Uterus (tissue), 3 donors: ENCODE measurements at regions not wholly inside any gene's neighbourhood (a gene's known extent, or its start where the extent isn't known, plus 50 kb on each side); places are given as distances from the start of the nearest gene placed in this dataset.

ENCODE experiments used
- DNase-seq, 2 donors: peaks; one replicate each; pipeline ENCODE4 v3.0.0-alpha.2; 2019 to 2020
- H3K27ac ChIP-seq, 2 donors: fragments of 200-600 bp; sonication (generic); 1 replicate in 1 of 2; 2 replicates in 1 of 2; pipeline ENCODE4 v1.5.1; 2016 to 2018
- H3K27me3 ChIP-seq, 2 donors: fragments of 200-600 bp; sonication (generic); one replicate each; pipeline ENCODE4 v1.5.1; 2018 to 2019; ENCODE audit warnings: control low read depth in 1 of 2
- H3K36me3 ChIP-seq, 2 donors: fragments of 200-600 bp; sonication (generic); one replicate each; pipeline ENCODE4 v1.5.1; 2019; ENCODE audit warnings: control low read depth in 1 of 2
- H3K4me1 ChIP-seq, 2 donors: fragments of 200-600 bp; sonication (generic); one replicate each; pipeline ENCODE4 v1.5.1; 2018 to 2019; ENCODE audit warnings: control low read depth in 1 of 2
- H3K4me3 ChIP-seq, 2 donors: fragments of 200-600 bp; sonication (generic); 1 replicate in 1 of 2; 2 replicates in 1 of 2; pipeline ENCODE4 v1.5.1; 2018 to 2019; ENCODE audit warnings: mild to moderate bottlenecking in 1 of 2
- H3K9me3 ChIP-seq, 2 donors: fragments of 200-600 bp; sonication (generic); one replicate each; pipeline ENCODE4 v1.5.1; 2019; ENCODE audit warnings: control low read depth in 1 of 2
- POLR2A ChIP-seq, 2 donors: fragments of 450-650 bp; IDR thresholded peaks; one replicate each; pipeline ENCODE4 v1.6.1; 2016; ENCODE audit warnings: antibody characterized with exemption in 2 of 2, mild to moderate bottlenecking in 1 of 2, moderate library complexity in 1 of 2
- intact Hi-C: fragments of 100-400 bp; cut with DNase I; formaldehyde crosslinking; loops from one replicate; pipeline ENCODE4 v1.15.1; 2023; ENCODE audit warnings: low total_unique reads
- TF ChIP-seq, protein P1 (sequence below), 4 experiments: fragments of 200-600 bp in 2 of 4; fragments of 450-650 bp in 2 of 4; sonication (generic) in 2 of 4; IDR thresholded peaks; one replicate each; pipeline ENCODE4 v1.5.1; 2016 to 2019; ENCODE audit warnings: antibody characterized with exemption in 4 of 4, mild to moderate bottlenecking in 2 of 4, moderate library complexity in 1 of 4
- donor health status: DM: yes; HTN: yes; CAD: no.

DNA sequence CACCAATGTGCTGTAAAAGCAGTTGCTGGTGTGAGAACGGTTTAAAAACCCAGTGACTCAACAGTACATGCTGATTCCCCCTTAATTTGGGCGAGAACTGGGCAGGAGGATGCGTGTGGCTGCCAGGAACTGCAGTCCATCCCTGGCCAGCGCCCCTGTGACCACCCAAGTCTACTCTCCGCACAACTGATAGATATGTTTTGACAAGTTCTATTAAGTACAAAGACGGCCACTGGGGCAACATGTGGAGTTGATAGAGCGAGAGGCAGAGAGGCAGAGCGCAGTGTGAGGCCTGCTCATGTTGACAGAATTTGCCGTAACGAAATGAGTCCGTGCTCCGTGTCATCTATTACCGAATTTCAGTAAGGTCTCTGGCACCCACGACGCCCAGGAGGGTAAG lies 855.0 kb downstream of the BCL11B start:
- Histone ChIP-seq H3K36me3 (no peaks in the 10 kb centered on the region), H3K4me1 (no peaks in the 10 kb centered on the region), H3K27ac (no peak overlapping the region), H3K9me3 (no peaks in the 10 kb centered on the region), H3K4me3 (no peak overlapping the region), H3K27me3 (no peaks in the 10 kb centered on the region)
- no peak for DNase-seq
- TF ChIP-seq POLR2A (IDR thresholded peaks at IDR 0.05) = no peak
- TF ChIP-seq, protein P1, sequence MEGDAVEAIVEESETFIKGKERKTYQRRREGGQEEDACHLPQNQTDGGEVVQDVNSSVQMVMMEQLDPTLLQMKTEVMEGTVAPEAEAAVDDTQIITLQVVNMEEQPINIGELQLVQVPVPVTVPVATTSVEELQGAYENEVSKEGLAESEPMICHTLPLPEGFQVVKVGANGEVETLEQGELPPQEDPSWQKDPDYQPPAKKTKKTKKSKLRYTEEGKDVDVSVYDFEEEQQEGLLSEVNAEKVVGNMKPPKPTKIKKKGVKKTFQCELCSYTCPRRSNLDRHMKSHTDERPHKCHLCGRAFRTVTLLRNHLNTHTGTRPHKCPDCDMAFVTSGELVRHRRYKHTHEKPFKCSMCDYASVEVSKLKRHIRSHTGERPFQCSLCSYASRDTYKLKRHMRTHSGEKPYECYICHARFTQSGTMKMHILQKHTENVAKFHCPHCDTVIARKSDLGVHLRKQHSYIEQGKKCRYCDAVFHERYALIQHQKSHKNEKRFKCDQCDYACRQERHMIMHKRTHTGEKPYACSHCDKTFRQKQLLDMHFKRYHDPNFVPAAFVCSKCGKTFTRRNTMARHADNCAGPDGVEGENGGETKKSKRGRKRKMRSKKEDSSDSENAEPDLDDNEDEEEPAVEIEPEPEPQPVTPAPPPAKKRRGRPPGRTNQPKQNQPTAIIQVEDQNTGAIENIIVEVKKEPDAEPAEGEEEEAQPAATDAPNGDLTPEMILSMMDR (IDR thresholded peaks at IDR 0.05) = no peak
- intact Hi-C loops = no loop called here

DNA sequence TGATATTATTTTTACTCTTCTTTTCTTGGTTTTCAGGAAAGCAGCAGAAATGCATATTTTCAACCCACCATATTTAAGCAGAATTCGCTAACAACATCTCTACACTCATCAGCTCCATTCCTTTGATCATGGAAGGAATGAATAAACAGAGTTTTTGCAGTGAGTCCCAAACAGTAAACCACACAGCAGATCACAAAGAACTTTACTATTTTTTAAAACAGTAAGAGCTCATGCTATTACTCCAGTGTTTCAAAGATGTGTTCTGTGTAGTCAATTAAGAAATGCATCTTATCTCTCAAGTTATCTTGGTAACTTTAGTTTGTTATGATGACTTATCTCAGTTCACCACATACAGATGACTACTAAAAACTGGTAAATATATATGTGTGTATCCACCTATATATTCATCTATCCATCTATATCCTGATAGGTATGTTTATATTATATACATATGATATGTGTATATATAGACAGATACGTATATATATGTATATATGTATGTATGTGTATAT lies 843.5 kb downstream of the BCL11B start:
- no peak overlapping the region for H3K27ac ChIP-seq
- H3K36me3 ChIP-seq = no peaks in the 10 kb centered on the region
- no peak for TF ChIP-seq POLR2A (IDR thresholded peaks at IDR 0.05)
- TF ChIP-seq, protein P1 (IDR thresholded peaks at IDR 0.05) = no peak
- intact Hi-C loops = no loop called here
- H3K4me3 ChIP-seq = no peak overlapping the region
- no peaks in the 10 kb centered on the region for H3K27me3 ChIP-seq
- no peak for DNase-seq
- no peaks in the 10 kb centered on the region for H3K9me3 ChIP-seq
- no peaks in the 10 kb centered on the region for H3K4me1 ChIP-seq

DNA sequence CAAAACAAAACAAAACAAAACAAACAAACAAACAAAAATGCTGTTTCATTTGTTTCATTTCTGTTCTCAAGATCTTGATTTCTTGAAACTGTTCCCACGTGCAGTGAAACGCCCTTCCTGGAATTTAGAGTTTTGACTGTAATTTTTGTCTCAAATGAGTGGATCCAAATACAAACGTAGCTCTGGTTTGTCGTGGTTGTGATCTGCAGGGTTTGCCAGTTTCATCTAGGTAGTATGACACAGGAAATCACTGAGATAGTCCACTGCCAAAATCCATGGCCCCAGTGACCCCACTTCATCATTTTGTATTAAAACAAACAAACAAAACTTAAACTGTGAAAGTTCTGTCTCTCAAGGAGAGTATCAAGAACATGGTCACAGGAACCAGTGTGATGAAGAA lies 838.6 kb downstream of the BCL11B start:
- intact Hi-C loops = no loop called here
- H3K9me3 ChIP-seq = no peaks in the 10 kb centered on the region
- no peak overlapping the region for H3K27ac ChIP-seq
- DNase-seq = no peak
- no peak overlapping the region for H3K4me3 ChIP-seq
- H3K4me1 ChIP-seq = no peaks in the 10 kb centered on the region
- H3K36me3 ChIP-seq = no peaks in the 10 kb centered on the region
- H3K27me3 ChIP-seq = no peaks in the 10 kb centered on the region
- TF ChIP-seq, protein P1 (IDR thresholded peaks at IDR 0.05) = no peak
- no peak for TF ChIP-seq POLR2A (IDR thresholded peaks at IDR 0.05)

DNA sequence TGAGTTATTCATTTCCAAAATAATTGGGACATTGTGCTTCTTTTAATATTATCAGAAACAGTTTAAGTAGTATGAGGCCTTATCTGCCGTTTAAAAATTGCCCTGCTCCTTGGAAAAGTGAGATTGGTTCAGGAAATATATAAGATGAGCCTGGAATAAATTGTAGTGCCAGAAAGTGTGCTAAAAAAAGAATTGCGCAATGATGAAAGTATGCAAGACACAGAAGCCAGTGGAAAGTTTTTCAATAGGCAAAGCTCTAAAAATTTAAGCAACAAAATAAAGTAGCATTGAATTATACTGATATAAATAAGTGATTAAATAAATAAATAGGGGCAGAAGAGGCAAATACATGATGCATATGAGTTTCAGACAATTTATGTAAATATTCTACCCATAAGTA lies 834.9 kb downstream of the BCL11B start:
- TF ChIP-seq POLR2A (IDR thresholded peaks at IDR 0.05) = no peak
- TF ChIP-seq, protein P1 (IDR thresholded peaks at IDR 0.05) = no peak
- intact Hi-C loops = no loop called here
- H3K27me3 ChIP-seq = no peaks in the 10 kb centered on the region
- no peak overlapping the region for H3K4me3 ChIP-seq
- no peak overlapping the region for H3K27ac ChIP-seq
- no peaks in the 10 kb centered on the region for H3K36me3 ChIP-seq
- H3K4me1 ChIP-seq = no peaks in the 10 kb centered on the region
- no peak for DNase-seq
- no peaks in the 10 kb centered on the region for H3K9me3 ChIP-seq

DNA sequence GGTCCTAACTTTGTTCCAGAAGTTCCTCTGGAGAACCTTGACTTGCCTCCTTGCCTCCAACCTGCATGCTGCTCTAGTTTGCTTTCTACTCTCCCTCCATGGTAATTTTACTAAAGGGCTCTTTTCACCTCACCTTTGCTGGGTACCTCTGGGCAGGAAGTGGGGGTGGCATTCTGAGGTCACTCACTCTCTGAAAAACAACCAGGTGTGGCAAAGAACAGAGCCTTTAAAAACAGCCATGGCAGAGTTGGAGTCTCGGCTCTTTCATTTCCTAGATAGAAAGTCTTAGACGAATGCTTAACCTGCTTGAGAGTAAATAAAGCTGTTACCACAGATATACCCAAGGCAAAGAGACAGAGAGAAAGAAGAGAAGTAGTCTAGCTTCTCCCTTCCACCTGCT lies 827.9 kb downstream of the BCL11B start:
- H3K27ac ChIP-seq = no peak overlapping the region
- intact Hi-C loops = no loop called here
- H3K4me1 ChIP-seq = no peaks in the 10 kb centered on the region
- H3K9me3 ChIP-seq = no peaks in the 10 kb centered on the region
- no peak overlapping the region for H3K4me3 ChIP-seq
- no peaks in the 10 kb centered on the region for H3K27me3 ChIP-seq
- no peak for TF ChIP-seq POLR2A (IDR thresholded peaks at IDR 0.05)
- TF ChIP-seq, protein P1 (IDR thresholded peaks at IDR 0.05) = no peak
- no peak for DNase-seq
- no peaks in the 10 kb centered on the region for H3K36me3 ChIP-seq
